CD14-positive monocyte (primary cell): ENCODE measurements at regions not wholly inside any gene's neighbourhood (a gene's known extent, or its start where the extent isn't known, plus 50 kb on each side); places are given as distances from the start of the nearest gene placed in this dataset.

Source experiments
- DNase-seq, 3 donors: peaks; one replicate each; pipeline ENCODE4 v3.0.0-alpha.2; 2011 to 2022
- H2AFZ ChIP-seq: 2 replicates; pipeline ENCODE4 v1.6.0; 2012; ENCODE audit warnings: mild to moderate bottlenecking, low read depth, low read length, inconsistent platforms; ENCODE audit not compliant: insufficient read depth, poor library complexity, severe bottlenecking
- H3K27ac ChIP-seq, 2 donors: 1 replicate in 1 of 2; 2 replicates in 1 of 2; pipeline ENCODE4 v1.5.1; 2012 to 2013; ENCODE audit warnings: low read length in 2 of 2, control low read depth in 1 of 2, inconsistent platforms in 1 of 2, low read depth in 1 of 2, mild to moderate bottlenecking in 1 of 2
- H3K27me3 ChIP-seq, 2 donors: one replicate each; pipeline versions ENCODE4 v1.6.0 to v1.6.1; 2011 to 2013; ENCODE audit warnings: low read length in 2 of 2; ENCODE audit not compliant: control insufficient read depth in 2 of 2, insufficient read depth in 2 of 2
- H3K36me3 ChIP-seq, 2 donors: replicated peaks in 1 of 2; 1 replicate in 1 of 2; 2 replicates in 1 of 2; pipeline versions ENCODE4 v1.5.1 to v1.6.1; 2012 to 2013; ENCODE audit warnings: low read length in 2 of 2, control low read depth in 1 of 2, inconsistent platforms in 1 of 2, mild to moderate bottlenecking in 1 of 2; ENCODE audit not compliant: insufficient read depth in 2 of 2, control insufficient read depth in 1 of 2
- H3K4me1 ChIP-seq, 2 donors: 1 replicate in 1 of 2; 2 replicates in 1 of 2; pipeline versions ENCODE4 v1.5.1 to v1.6.1; 2012 to 2013; ENCODE audit warnings: low read length in 2 of 2, control low read depth in 1 of 2, inconsistent platforms in 1 of 2, mild to moderate bottlenecking in 1 of 2, moderate library complexity in 1 of 2; ENCODE audit not compliant: insufficient read depth in 2 of 2, control insufficient read depth in 1 of 2
- H3K4me2 ChIP-seq: replicated peaks from 2 replicates; pipeline ENCODE3; 2012; ENCODE audit warnings: low read length, moderate library complexity, mild to moderate bottlenecking; ENCODE audit not compliant: poor library complexity, severe bottlenecking; ENCODE audit errors: extremely low read depth
- H3K4me3 ChIP-seq, 3 experiments: fragments of 200-600 bp in 1 of 3; sonication (generic) in 1 of 3; replicated peaks in 1 of 3; 1 replicate in 2 of 3; 2 replicates in 1 of 3; pipeline ENCODE4 v1.5.1; 2011 to 2013; ENCODE audit warnings: low read length in 3 of 3, mild to moderate bottlenecking in 3 of 3, control low read depth in 2 of 3, low read depth in 2 of 3, inconsistent platforms in 1 of 3, moderate library complexity in 1 of 3
- H3K79me2 ChIP-seq: 2 replicates; pipeline ENCODE4 v1.6.0; 2012; ENCODE audit warnings: mild to moderate bottlenecking, control low read depth, inconsistent platforms, low read length, moderate library complexity; ENCODE audit not compliant: insufficient read depth
- H3K9ac ChIP-seq: 2 replicates; pipeline ENCODE4 v1.6.0; 2017; ENCODE audit warnings: low read length, mild to moderate bottlenecking; ENCODE audit not compliant: insufficient read depth, poor library complexity, severe bottlenecking
- H3K9me3 ChIP-seq, 2 donors: replicated peaks in 1 of 2; 1 replicate in 1 of 2; 2 replicates in 1 of 2; pipeline versions ENCODE4 v1.5.1 to v1.6.1; 2012 to 2013; ENCODE audit warnings: low read length in 2 of 2, control low read depth in 1 of 2; ENCODE audit not compliant: control insufficient read depth in 1 of 2, insufficient read depth in 1 of 2
- H4K20me1 ChIP-seq: 2 replicates; pipeline ENCODE4 v1.6.0; 2012; ENCODE audit warnings: mild to moderate bottlenecking, low read length, control low read depth, moderate library complexity; ENCODE audit not compliant: insufficient read depth
- H3K27ac Mint-ChIP-seq, 7 donors: one replicate each; pipeline ENCODE4 v1.8.0; 2020; ENCODE audit warnings: mild to moderate bottlenecking in 7 of 7, mixed read lengths in 7 of 7, moderate library complexity in 6 of 7, inconsistent platforms in 2 of 7
- H3K27me3 Mint-ChIP-seq, 3 donors: one replicate each; pipeline ENCODE4 v1.8.0; 2021 to 2022; ENCODE audit warnings: low read depth in 3 of 3, mild to moderate bottlenecking in 3 of 3, mixed read lengths in 3 of 3, moderate library complexity in 3 of 3, inconsistent platforms in 1 of 3
- H3K36me3 Mint-ChIP-seq, 2 donors: one replicate each; pipeline ENCODE4 v1.8.0; 2020; ENCODE audit warnings: mixed read lengths in 2 of 2, inconsistent platforms in 1 of 2, mild to moderate bottlenecking in 1 of 2
- H3K4me1 Mint-ChIP-seq: one replicate; pipeline ENCODE4 v1.8.0; 2020; ENCODE audit warnings: mild to moderate bottlenecking, mixed read lengths
- H3K4me3 Mint-ChIP-seq, 2 donors: one replicate each; pipeline ENCODE4 v1.8.0; 2020; ENCODE audit warnings: mild to moderate bottlenecking in 2 of 2, mixed read lengths in 2 of 2, moderate library complexity in 1 of 2
- H3K9me3 Mint-ChIP-seq, 7 donors: one replicate each; pipeline ENCODE4 v1.8.0; 2020 to 2022; ENCODE audit warnings: mixed read lengths in 7 of 7, mild to moderate bottlenecking in 6 of 7, moderate library complexity in 6 of 7, inconsistent platforms in 2 of 7
- WGBS: methylation state at CpG from one replicate; pipeline ENCODE4 v1.1.5; 2013; ENCODE audit warnings: missing lambda C conversion rate; ENCODE audit not compliant: insufficient coverage; 5-methylcytosine and 5-hydroxymethylcytosine counted together
- intact Hi-C, 2 donors: fragments of 100-400 bp; cut with micrococcal nuclease; formaldehyde crosslinking; loops; one replicate each; pipeline versions ENCODE4 v1.15.0 to v1.15.1; 2023
- TF ChIP-seq, protein P1 (sequence below): fragments of 200-600 bp; IDR thresholded peaks from one replicate; pipeline ENCODE4 v1.8.0; 2022; ENCODE audit warnings: antibody characterized with exemption, mild to moderate bottlenecking

- Histone ChIP-seq H2AFZ (no peak overlapping the region), H3K79me2 (no peaks in the 10 kb centered on the region), H4K20me1 (no peaks in the 10 kb centered on the region), H3K27ac (no peak overlapping the region), H3K36me3 (no peaks in the 10 kb centered on the region), H3K9ac (no peak overlapping the region), H3K27me3 (no peaks in the 10 kb centered on the region), H3K4me3 (no peak overlapping the region), H3K9me3 (no peaks in the 10 kb centered on the region), H3K4me1 (no peaks in the 10 kb centered on the region), H3K4me2 (no peak overlapping the region)
- Mint-ChIP-seq H3K4me1 (no peaks in the 10 kb centered on the region), H3K27ac (no peak overlapping the region), H3K4me3 (no peak overlapping the region), H3K27me3 (peaks cover 0 to 4% (median 3%) of the 10 kb centered on the region in 3 donors), H3K9me3 (peaks cover 0 to 8% (median 1%) of the 10 kb centered on the region in 7 donors), H3K36me3 (no peaks in the 10 kb centered on the region)
- intact Hi-C loops: no loop called here
- TF ChIP-seq, protein P1, sequence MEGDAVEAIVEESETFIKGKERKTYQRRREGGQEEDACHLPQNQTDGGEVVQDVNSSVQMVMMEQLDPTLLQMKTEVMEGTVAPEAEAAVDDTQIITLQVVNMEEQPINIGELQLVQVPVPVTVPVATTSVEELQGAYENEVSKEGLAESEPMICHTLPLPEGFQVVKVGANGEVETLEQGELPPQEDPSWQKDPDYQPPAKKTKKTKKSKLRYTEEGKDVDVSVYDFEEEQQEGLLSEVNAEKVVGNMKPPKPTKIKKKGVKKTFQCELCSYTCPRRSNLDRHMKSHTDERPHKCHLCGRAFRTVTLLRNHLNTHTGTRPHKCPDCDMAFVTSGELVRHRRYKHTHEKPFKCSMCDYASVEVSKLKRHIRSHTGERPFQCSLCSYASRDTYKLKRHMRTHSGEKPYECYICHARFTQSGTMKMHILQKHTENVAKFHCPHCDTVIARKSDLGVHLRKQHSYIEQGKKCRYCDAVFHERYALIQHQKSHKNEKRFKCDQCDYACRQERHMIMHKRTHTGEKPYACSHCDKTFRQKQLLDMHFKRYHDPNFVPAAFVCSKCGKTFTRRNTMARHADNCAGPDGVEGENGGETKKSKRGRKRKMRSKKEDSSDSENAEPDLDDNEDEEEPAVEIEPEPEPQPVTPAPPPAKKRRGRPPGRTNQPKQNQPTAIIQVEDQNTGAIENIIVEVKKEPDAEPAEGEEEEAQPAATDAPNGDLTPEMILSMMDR: no peak
- WGBS: 91% methylated on average over 8 of the region's 15 CpGs
- DNase-seq: no peak
These were observed 187.1 kb downstream of the RAP2A start for GRCh38 chr13:97621025-97621424.

DNA sequence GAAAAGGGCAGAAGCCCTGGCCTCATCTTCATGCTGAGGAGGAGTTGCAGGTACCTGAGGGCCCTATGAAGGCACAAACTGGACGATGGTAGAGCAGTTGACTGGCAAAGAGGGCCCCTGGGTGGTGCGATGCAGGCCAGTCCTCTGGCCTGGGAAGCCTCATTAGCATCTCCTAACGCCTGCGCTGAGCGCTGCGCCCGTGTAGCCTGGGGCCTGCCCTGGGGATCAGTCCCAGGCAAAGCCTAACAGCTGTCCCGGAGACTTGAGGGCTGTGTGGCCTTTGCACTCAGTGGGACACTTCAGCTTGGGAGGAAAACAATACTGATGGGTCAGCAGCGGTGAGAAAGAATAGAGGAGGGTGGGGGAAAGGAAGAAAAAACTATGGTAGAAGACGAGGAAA lies 187.7 kb downstream of the RAP2A start:
- no peaks in the 10 kb centered on the region for H3K36me3 Mint-ChIP-seq
- no peak overlapping the region for H3K4me3 Mint-ChIP-seq
- Histone ChIP-seq H3K79me2 (no peaks in the 10 kb centered on the region), H4K20me1 (no peaks in the 10 kb centered on the region), H3K9ac (no peak overlapping the region), H3K9me3 (no peaks in the 10 kb centered on the region), H3K27me3 (no peaks in the 10 kb centered on the region), H2AFZ (no peak overlapping the region), H3K27ac (no peak overlapping the region), H3K36me3 (no peaks in the 10 kb centered on the region), H3K4me1 (no peaks in the 10 kb centered on the region), H3K4me2 (no peak overlapping the region), H3K4me3 (no peak overlapping the region)
- intact Hi-C loops: no loop called here
- TF ChIP-seq, protein P1: no peak
- H3K4me1 Mint-ChIP-seq: no peaks in the 10 kb centered on the region
- H3K27me3 Mint-ChIP-seq: peaks cover 0 to 4% (median 3%) of the 10 kb centered on the region in 3 donors
- peaks cover 0 to 8% (median 1%) of the 10 kb centered on the region in 7 donors for H3K9me3 Mint-ChIP-seq
- WGBS: 47% methylated on average over 10 of the region's 10 CpGs
- H3K27ac Mint-ChIP-seq: no peak overlapping the region
- DNase-seq: no peak
